NCI-H146 (cell line): ENCODE measurements at regions not wholly inside any gene's neighbourhood (a gene's known extent, or its start where the extent isn't known, plus 50 kb on each side); places are given as distances from the start of the nearest gene placed in this dataset.
"Not testable (repeated sequence)": the region's sequence is repeated elsewhere in the genome, so short reads cannot be mapped to it uniquely, and the experiment has no call there.

Experiments
- DNase-seq: peaks from one replicate; lab custom pipeline; 2025; lab: John Stamatoyannopoulos, UW

DNA sequence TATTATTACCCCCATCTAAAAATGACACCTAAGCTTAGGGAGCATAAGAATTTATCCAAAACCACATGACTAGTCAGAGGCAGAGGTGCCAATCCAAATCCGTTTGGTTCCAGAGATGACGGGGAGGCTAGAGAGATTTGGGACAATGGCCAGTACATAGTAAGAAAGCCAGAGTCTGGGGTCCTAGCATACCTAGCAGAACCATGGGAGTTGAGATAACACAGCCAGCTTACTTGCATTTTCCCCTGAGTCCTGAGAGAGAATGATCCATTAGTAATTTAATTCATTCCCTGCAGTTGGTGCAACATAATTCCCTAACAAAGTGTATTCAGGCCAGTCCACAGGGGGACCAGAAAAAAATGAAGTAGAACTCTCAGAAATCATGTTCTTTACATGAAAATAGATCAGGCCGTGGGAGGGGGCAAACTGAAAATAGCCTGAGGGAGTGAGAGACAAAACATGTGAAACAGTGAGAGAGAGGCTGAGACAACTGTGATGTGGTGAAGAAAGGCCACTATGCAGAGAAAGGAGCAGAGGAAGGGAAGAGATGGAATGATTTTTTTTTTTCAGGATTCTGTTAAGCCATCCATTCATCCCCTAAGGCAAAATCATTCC, 243.3 kb downstream of the BRINP2 start:
- DNase-seq: no peak

DNA sequence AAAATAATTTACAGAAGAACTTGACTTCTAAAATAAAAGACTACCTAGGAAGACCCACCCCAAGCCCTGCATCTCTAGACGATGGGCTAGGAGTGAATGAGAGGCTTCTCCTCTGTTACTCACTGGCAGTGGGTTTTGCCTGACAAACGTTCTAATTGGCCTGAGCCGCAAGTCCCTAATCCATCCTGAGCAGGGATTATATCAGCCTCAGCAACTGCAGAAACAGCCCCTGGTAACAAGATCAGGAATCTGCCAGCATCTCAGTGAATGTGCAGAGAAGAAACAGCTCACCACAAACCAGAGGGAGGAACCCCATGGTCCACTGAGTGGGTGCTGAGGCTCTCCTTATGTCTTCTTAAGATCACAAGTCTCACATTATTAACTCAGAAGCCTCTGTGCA, 240.6 kb downstream of the BRINP2 start:
- no peak for DNase-seq

DNA sequence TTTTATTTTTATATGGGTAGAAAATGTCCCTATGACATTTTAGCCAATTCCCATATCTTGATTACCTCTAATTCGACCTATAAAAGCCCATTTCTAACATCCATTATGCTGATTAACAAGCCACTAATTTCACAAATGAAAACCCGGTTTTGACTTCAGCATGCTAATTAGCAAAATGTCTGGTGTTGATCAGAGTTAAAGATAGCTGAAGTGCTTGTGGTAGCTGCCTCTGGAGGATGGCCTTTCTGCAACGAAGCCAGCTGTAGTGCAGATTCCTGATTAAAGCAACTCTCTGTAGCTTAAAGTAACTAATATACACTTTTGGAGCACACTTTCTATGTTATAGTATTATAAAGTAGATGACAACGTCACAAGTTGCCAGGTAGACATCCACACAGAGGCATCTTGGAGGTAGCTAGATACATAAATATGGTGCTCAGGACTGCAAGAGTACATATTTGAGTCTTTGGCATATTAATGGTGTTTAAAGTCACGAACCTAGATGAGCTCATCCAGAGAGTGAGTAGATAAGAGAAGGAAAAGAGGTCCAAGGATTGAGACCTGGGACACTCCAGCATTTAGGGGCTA, 239.5 kb downstream of the BRINP2 start:
- DNase-seq: no peak

DNA sequence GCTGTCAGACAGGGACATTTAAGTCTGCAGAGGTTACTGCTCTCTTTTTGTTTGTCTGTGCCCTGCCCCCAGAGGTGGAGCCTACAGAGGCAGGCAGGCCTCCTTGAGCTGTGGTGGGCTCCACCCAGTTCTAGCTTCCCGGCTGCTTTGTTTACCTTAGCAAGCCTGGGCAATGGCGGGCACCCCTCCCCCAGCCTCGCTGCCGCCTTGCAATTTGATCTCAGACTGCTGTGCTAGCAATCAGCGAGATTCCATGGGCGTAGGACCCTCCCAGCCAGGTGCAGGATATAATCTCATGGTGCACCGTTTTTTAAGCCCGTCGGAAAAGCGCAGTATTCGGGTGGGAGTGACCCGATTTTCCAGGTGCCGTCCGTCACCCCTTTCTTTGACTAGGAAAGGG, 235.6 kb downstream of the BRINP2 start:
- not testable (repeated sequence) for DNase-seq

DNA sequence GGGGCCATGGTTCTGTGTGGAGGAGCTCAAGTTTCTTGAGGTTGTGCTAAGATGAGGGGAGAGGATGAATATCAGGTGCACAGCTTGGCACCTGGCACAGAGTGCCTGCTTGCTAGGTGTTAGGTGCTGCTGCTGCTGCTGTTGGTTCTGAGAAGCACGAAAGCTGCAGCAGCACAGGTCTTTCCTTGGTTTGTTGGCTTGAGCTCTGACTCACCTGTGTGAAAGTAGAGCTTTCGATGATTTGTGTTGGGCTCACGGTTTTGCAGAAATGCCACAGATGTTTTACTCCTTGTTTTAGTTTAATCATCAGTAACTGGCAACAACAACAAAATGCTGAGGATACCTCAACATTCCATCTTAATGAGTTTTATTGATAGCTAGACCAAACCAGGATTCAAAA, 221.6 kb downstream of the BRINP2 start:
- DNase-seq: no peak

DNA sequence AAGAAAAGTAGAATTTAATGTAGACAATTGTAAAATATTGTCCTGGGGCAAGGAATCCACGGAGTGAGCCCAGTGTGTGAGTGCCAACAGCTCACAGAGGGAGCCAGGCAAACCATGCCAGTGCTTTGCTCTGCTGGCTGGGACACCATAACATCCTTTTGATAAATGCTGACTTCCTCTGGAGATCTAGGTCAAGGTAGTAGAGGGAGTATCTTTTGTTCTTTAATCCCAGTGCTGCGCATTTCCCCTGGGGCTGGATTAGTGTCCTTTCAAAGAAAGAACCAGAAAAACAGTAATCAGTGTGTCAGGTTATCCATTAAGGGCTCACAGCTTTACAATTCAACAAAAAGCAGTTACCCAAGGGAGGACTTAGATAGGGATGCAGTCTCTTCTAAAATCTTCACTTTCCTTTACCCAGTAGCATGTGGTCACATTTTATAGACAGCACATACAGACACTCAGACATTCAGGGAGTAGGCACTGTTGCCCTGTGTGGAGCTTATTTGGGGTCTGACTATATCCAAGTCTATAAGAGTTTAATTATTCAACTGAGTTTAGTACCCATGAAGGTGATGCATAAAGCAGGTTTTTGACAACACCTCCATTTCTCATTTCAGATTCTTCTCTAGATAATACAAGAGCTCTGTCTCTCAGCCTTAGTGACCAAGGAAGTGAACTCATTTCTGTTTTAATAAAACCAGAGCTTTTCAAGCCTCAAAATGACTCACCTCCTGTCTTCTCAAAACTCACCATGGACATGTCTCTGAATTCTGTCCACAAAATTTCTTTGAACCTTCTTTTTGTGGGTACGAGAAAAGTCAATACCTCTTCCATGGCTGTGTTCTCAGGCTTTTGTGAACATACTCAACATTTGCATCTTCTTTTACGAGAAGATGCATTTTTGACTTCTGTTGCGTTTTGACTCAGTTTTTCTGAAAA, 215.3 kb downstream of the BRINP2 start:
- no peak for DNase-seq

DNA sequence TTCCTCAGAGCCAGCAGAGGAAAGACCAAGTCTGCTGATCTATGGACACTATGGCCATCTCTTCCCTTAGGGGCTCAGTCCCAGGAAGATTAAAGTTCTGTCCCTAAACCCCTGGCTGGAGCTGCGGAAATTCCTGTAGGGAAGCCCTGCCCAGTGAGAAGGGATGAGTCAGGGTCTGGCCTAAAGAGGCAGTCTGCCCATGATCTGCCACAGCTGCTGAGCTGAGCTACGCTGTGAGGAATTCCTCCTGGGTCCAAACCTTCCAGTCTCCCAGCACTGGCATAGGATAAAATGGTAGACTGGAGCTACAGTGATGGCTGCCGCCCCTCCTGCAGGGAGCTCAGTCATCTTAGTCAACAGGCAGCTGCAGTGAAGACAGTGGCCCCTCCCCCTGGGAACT, 213.7 kb downstream of the BRINP2 start:
- DNase-seq: no peak

DNA sequence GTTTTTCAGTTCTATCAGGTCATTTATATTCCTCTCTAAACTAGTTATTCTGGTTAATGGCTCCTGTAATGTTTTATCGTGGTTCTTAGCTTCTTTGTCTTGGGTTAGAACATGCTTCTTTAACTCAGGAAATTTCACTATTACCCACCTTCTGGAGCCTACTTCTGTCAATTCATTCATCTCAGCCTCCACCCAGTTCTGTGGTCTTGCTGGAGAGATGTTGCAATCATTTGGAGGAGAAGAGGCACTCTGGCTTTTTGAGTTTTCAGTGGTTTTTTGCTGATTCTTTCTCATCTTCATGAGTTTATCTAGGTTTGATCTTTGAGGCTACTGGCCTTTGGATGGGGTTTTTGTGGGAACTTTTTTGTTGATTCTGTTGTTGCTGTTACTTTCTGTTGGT, 213.0 kb downstream of the BRINP2 start:
- DNase-seq: no peak

DNA sequence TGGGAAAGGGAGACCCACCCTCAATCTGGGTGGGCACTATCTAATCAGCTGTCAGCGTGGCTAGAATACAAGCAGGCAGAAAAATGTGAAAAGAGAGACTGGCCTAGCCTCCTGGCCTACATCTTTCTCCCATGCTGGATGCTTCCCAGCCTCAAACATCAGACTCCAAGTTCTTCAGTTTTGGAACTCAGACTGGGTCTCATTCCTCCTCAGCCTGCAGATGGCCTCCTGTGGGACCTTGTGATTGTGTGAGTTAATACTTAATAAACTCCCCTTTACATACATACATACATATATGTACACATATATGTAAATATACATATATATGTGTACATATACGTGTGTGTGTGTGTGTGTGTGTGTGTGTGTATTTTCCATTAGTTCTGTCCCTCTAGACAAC, 207.1 kb downstream of the BRINP2 start:
- no peak for DNase-seq

DNA sequence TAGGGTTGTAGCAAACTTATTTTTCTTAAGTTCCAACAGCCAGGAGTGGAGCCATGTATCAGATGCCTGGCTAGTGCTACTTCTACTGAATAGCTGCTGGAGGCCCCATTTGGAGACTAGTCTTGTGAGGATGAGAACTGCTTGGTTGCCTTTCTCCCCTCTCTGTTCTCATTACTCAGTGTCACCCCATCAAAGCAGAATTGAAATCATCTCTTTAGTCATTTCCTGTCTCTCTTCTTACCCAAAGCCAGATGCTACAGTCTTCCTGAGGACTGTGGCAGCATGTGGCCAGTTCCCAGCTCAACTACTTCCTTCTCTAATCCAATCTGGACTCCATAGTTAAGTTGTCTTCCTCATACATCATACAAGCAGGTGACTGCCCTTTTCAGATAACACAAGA, 197.5 kb downstream of the BRINP2 start:
- DNase-seq: no peak

DNA sequence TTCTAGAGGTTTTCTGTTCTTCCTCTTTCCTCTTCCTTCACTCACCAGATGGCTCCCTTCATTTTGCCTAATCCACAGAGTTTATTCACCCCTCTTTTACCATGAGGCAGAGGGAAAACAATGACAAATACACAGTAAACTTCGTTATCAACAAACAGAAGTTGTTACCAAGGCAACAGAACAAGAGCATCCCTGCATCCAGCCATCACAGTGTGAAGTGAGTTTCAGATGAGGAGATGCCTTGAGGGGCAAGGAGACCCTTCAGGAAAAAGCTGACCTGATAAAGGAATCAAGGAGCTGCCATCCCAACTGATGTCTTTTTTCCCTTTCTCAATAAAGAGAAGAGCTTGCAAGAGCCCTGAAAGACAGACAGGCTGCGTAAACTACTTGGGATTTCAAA, 195.3 kb downstream of the BRINP2 start:
- no peak for DNase-seq

DNA sequence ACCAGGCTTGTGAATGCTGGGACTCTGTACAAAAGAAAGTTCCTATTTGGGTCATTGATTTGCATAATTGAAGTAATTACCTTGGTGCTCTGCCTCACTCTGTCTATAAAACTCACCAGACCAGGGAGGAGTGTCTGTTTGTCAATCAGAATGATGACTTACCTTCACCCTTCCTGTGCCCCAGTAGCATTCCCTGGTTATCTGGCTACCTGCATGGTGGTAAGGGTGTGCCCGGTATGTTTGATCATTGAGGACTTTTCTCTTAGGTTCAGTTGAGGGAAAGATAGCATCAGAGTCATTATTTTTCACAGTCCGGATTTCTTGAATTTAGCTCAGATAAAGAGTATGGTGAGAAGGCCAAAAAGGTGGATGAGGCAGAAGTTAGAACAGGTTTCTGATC, 190.0 kb downstream of the BRINP2 start:
- no peak for DNase-seq

DNA sequence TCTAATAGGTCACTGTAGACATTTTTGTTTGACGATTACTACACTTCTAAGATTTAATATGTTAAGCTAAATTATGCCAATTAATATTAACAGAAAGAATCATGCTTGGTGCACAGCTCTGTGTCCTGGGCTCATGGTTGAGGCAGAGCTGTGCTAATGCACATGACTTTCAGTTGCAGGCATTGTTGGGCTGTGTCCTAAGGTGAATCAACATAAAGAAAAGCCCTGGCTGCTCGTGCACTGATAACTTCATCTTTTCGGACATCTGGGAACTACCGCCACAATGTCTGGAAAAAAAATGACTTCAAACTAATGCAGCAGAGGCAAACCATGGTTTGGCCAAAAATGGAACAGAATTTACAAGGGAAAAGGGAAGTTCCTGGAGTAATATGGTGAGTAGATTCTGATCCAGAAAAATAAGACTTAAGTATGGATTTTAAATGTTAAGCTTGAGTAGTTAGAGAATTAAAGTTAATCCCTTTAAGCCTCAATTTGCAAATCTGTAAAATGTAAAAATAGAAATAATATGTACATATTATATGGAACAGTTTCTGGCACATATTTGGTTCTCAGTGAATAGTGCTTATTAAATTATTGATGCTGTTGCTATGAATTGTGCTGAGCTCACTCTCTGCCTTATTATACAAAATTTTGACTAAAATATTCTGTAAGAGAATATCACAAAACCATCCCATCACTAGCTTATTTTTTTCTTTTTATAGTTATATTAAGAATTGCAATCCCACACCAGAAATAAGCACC, 186.1 kb downstream of the BRINP2 start:
- no peak for DNase-seq

DNA sequence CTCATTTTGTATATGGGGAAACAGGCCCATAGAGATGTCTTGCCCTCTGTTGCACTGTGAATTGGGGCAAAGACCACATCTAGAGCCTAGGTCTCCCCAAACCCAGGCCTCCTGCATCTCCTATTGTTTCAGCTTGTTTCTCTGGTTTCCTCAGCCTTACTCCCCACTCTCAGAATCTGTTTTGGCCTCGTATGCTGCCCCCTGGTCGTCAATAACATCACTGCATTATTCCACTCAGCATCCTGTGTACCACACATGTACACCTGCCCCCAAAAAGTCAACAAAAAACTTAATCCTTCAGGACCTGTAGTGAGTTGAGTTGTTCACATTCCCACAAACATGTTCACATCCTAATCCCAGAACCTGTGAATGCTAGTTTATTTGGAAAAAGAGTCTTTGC, 184.8 kb downstream of the BRINP2 start:
- no peak for DNase-seq

DNA sequence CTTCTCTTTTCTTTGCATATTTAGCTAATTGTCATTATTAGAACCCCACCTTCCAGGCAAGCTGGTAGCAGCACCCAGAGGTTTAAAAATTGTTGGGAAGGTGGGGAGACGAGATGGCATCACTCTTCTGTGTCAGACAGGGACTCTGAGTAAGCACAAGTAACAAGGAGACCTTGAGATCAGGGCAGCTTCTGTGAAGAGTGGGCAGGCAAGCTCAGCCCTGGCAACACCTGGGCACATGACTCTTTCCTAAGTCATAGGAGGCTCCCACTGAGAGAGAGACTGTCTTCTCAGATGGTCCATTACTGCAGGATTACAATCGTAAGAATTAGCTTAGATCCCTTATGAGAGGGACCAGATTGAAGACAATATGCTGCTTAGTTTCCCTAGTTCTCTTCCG, 183.5 kb downstream of the BRINP2 start:
- no peak for DNase-seq

DNA sequence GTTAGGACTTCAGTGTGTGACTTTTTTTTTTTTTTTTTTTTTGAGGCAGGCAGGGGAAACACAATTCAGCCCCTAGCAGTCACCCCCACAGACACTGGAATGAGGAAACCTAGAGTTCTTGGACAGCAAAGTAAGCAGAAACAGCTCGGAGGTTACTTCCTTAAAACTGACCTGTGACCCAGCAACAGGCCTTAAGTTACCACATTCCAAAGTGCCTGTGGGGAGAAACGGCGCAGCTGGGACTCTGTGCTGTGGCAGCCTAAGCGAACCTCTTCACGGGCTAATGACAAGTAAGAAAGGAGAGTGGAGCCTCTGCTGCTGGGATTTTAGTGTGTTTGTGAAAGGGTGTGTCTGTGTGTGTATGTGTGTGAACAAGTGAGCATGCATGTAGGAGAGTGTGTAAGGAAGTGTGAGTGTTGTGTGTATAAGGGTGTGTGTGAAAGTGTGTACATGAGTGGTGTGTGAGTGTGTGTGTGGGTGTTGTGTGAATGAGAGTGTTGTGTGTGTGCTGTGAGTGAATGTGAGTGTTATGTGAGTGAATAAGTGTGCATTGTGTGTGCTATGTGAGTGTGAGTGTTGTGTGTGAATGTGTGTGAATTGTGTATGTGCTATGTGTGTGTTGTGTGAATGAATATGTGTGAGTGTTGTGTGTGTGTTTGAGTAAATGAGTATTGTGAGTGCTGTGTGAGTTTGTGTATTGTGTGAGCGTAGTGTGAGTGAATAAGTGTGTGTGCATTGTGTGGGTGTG, 180.8 kb downstream of the BRINP2 start:
- no peak for DNase-seq

DNA sequence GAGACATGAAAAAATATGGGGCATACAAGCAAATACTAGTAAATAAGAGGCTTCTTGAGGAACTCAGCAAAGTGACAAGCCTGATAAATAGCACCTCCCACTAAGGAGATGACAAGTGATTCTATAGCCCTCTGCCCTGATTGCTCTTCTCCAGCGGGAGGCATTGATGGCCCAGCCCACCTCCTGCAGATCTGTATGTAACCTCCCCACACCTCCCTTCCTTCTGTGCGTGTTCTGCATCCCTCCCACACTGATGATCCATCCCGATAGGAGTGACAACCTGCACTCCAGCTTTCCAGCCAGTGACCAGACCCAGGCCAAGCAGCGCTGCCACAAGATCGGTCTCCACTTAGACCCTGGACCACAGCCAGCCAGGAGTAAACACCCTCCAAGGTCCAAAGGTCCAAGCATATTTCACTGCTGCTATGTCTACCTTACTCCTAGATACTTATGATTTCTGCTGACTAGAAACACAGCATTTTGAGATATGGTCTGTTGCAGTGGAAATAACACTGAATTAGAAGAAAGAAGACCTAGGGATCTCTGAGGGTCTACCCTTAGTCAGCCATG, 176.1 kb downstream of the BRINP2 start:
- no peak for DNase-seq

DNA sequence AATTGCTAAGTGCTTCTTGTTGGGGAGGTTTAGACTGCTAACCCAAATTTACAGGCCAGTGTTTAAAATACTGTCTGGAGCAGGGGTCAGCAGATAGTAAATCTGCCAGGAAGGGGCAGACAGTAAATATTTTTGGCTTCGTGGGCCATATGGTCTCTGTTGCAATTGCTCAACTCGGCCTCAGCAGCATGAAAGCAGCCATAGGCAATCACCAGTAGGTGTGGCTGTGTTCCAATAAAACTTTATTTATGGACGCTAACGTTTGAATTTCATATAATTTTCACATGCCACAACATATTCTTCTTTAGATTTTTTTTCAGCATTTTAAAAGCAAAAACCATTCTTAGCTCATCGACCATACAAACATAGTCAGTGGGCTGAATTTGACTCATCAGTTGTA, 172.7 kb downstream of the BRINP2 start:
- DNase-seq: no peak

DNA sequence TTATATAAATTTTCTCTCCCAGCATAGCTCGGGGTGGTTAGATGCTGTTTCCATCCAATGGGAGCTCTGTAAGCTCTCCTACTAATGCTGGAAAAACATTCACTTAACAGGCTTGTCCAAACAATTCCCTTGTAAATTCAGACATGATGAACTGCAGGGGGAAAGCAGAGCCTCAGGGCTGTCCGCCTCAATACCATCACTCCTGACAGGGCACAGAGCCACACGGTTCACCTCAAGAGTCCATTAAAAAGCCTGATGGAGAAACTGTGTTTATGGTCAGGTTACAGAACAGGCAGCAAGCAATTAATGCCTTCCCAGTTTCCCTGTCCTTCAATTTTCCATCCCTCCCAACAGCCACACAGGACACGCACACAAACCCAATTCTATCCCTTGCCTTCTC, 171.0 kb downstream of the BRINP2 start:
- DNase-seq: no peak

DNA sequence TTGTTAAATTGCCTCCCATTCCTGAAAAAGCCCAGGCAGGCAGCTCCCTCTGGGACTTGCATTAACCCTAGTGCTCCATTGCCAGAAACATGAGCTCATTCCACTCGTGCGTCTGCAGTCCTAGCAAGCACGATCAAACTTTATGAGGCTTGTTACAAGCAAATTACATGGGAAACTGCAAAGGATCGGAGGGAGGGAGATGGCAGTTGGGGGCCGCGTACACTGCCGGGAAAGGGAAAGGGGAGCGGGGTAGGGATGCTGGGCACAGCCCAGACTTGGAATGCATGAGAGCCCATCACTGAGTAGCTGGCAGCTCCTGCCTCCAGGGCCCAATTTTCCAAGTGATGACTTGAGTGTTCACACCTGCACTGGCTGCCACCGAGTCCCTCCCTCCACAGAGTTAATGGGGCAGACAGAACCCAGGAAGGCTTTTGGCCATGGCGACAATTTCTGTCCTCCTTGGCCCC, 169.9 kb downstream of the BRINP2 start:
- DNase-seq: no peak

DNA sequence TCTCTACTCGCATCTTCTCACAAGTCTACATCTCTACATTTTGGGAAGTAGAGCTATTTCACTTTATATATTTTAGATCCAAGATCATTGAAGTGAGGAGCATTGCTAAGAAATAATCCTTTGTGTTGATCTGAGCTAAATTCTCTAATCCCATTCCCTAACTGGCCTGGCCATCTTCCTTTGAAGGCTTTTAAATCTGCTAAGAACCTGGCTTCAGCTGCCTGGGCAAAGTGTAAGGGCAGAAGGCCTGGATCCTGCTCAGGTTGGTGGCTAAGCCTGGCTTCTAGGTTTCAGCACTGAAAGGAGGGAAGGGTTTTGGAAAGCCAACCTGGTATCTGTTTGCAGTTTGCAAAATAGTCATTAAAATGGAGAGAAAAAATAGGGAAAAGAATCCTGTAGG, 167.6 kb downstream of the BRINP2 start:
- no peak for DNase-seq
